Muscle of arm (tissue), 1 donor: ENCODE measurements at regions not wholly inside any gene's neighbourhood (a gene's known extent, or its start where the extent isn't known, plus 50 kb on each side); places are given as distances from the start of the nearest gene placed in this dataset.
"Not testable (repeated sequence)": the region's sequence is repeated elsewhere in the genome, so short reads cannot be mapped to it uniquely, and the experiment has no call there.

Experiments used
- DNase-seq: peaks from one replicate; pipeline ENCODE4 v3.0.0-alpha.2; 2013

GRCh38 chr12:105524961-105525360 is 194.5 kb downstream of the C12orf75 start:
- DNase-seq, result no peak

- DNase-seq, result no peak
Observed at GRCh38 chr12:105534068-105534467, 203.6 kb downstream of the C12orf75 start.

GRCh38 chr12:105535033-105535432 is 204.5 kb downstream of the C12orf75 start:
- not testable (repeated sequence) for DNase-seq

GRCh38 chr12:105538880-105539279 is 208.4 kb downstream of the C12orf75 start:
- DNase-seq, result peak; percentile 12

GRCh38 chr12:105539735-105540134 is 209.2 kb downstream of the C12orf75 start:
- no peak for DNase-seq

GRCh38 chr12:105547786-105548185 is 217.3 kb downstream of the C12orf75 start:
- no peak for DNase-seq

- DNase-seq, result no peak
Observed at GRCh38 chr12:105548626-105549025, 218.1 kb downstream of the C12orf75 start.

GRCh38 chr12:105552056-105552455 is 221.6 kb downstream of the C12orf75 start:
- no peak for DNase-seq

GRCh38 chr12:105554223-105554678 is 223.8 kb downstream of the C12orf75 start:
- no peak for DNase-seq

GRCh38 chr12:105554856-105555255 is 224.4 kb downstream of the C12orf75 start:
- DNase-seq, result no peak

- peak; percentile 12 for DNase-seq
Observed at GRCh38 chr12:105555556-105556295, 225.2 kb downstream of the C12orf75 start.

GRCh38 chr12:105559310-105559709 is 228.8 kb downstream of the C12orf75 start:
- no peak for DNase-seq

- DNase-seq, result no peak
Observed at GRCh38 chr12:105561546-105562198, 231.2 kb downstream of the C12orf75 start.

- DNase-seq, result peak; percentile 57
Observed at GRCh38 chr12:105562199-105562971, 231.9 kb downstream of the C12orf75 start.

- DNase-seq, result no peak
Observed at GRCh38 chr12:105567061-105567460, 236.6 kb downstream of the C12orf75 start.

- no peak for DNase-seq
Observed at GRCh38 chr12:105569886-105570285, 239.4 kb downstream of the C12orf75 start.

GRCh38 chr12:105570944-105571343 is 240.5 kb downstream of the C12orf75 start:
- no peak for DNase-seq

GRCh38 chr12:105573574-105573973 is 243.1 kb downstream of the C12orf75 start:
- no peak for DNase-seq

GRCh38 chr12:105574056-105574715 is 243.7 kb downstream of the C12orf75 start:
- DNase-seq, result no peak

GRCh38 chr12:105575235-105575634 is 244.7 kb downstream of the C12orf75 start:
- no peak for DNase-seq

- no peak for DNase-seq
Observed at GRCh38 chr12:105576261-105576660, 245.8 kb downstream of the C12orf75 start.

- no peak for DNase-seq
Observed at GRCh38 chr12:105580821-105581352, 250.4 kb downstream of the C12orf75 start.
